Central memory CD8-positive, alpha-beta T cell (primary cell): ENCODE measurements at regions not wholly inside any gene's neighbourhood (a gene's known extent, or its start where the extent isn't known, plus 50 kb on each side); places are given as distances from the start of the nearest gene placed in this dataset.

Experiments used
- ATAC-seq: fragments of 150-1000 bp; cut with Tn5 transposase; replicated peaks from 2 replicates; pipeline ENCODE4 v1.10.0; 2022; ENCODE audit warnings: mild to moderate bottlenecking, moderate FRiP score, moderate number of reproducible peaks; ENCODE audit not compliant: poor library complexity, severe bottlenecking; ENCODE audit errors: extremely low read depth
- DNase-seq, 2 donors: peaks; one replicate each; pipeline ENCODE4 v3.0.0; 2021; ENCODE audit warnings: low spot score in 2 of 2
- H3K27ac Mint-ChIP-seq: one replicate; pipeline ENCODE4 v1.8.0; 2022; ENCODE audit warnings: low read depth, mild to moderate bottlenecking, moderate library complexity, mixed read lengths
- H3K27me3 Mint-ChIP-seq: one replicate; pipeline ENCODE4 v1.8.0; 2022; ENCODE audit warnings: mixed read lengths
- H3K36me3 Mint-ChIP-seq: one replicate; pipeline ENCODE4 v1.8.0; 2022; ENCODE audit warnings: mild to moderate bottlenecking, moderate library complexity, mixed read lengths; ENCODE audit not compliant: insufficient read depth
- H3K4me1 Mint-ChIP-seq: one replicate; pipeline ENCODE4 v1.8.0; 2022; ENCODE audit warnings: mixed read lengths
- H3K4me3 Mint-ChIP-seq: one replicate; pipeline ENCODE4 v1.8.0; 2022; ENCODE audit warnings: mild to moderate bottlenecking, moderate library complexity, mixed read lengths
- H3K9me3 Mint-ChIP-seq: one replicate; pipeline ENCODE4 v1.8.0; 2022; ENCODE audit warnings: mixed read lengths

GRCh38 chr22:40120848-40121247, 56.9 kb upstream of the TNRC6B start:
- H3K4me1 Mint-ChIP-seq, result peaks cover 52% of the 10 kb centered on the region
- H3K36me3 Mint-ChIP-seq, result peaks cover 36% of the 10 kb centered on the region

DNA sequence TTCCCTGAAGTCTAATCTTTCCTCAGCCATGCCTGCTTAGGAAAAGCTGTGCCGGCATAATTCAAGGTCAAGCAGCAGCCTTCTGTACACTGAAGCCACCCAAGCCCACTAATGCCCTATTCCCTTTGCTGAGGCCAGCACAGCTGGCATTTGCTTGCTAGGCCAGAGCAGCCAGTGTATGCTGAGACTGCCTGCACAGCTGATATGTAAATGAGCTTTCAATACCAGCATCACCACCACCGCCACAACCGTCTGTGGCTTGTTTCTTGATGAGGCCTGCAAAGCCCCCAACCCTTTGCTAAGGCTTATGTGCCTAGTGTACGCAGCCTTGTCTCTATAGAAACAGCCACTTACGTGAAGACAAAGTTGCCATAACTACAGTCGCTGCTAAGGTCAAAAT, 56.3 kb upstream of the TNRC6B start:
- Mint-ChIP-seq H3K4me3 (no peak overlapping the region), H3K9me3 (no peaks in the 10 kb centered on the region), H3K27me3 (no peaks in the 10 kb centered on the region), H3K27ac (peak overlapping the region; percentile 35), H3K4me1 (peaks cover 46% of the 10 kb centered on the region), H3K36me3 (peaks cover 37% of the 10 kb centered on the region)
- no peak for ATAC-seq
- no peak for DNase-seq

More at GRCh38 chr22:40120848-40121247, 56.9 kb upstream of the TNRC6B start:
- Mint-ChIP-seq H3K27me3 (no peaks in the 10 kb centered on the region), H3K27ac (peak overlapping the region; percentile 35), H3K4me3 (no peak overlapping the region), H3K9me3 (no peaks in the 10 kb centered on the region)
- ATAC-seq, result no peak
- no peak for DNase-seq

DNA sequence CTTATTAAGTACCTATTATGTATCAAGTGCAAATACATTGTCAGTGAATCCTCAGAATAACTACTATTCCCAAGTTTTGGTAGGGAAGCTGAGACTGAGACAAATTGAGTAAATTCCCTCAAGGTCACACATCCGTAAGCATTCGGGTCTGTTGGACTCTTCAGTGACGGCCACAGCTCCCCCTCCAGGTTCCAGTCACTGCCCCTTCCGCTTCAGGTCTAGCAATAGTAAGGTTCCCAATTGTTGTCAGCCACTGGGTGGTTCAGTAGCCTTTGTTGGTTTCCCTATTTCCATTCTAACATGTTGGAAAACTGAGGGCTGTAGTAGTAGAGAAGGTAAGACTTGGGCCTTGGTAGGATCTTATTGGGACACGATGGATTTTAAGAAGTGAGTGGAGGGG, 54.9 kb upstream of the TNRC6B start:
- peaks cover 43% of the 10 kb centered on the region for H3K36me3 Mint-ChIP-seq
- no peaks in the 10 kb centered on the region for H3K9me3 Mint-ChIP-seq
- no peaks in the 10 kb centered on the region for H3K27me3 Mint-ChIP-seq
- peak overlapping the region; percentile 5 for H3K27ac Mint-ChIP-seq
- H3K4me3 Mint-ChIP-seq, result no peak overlapping the region
- no peak for ATAC-seq
- no peak for DNase-seq
- H3K4me1 Mint-ChIP-seq, result peaks cover 42% of the 10 kb centered on the region

- Mint-ChIP-seq H3K27ac (peak overlapping the region; percentile 5), H3K27me3 (no peaks in the 10 kb centered on the region), H3K36me3 (peaks cover 39% of the 10 kb centered on the region), H3K4me3 (no peak overlapping the region), H3K9me3 (no peaks in the 10 kb centered on the region), H3K4me1 (peaks cover 36% of the 10 kb centered on the region)
- ATAC-seq, result no peak
- no peak for DNase-seq
Observed at GRCh38 chr22:40123387-40123786, 54.3 kb upstream of the TNRC6B start.
